Progenitor cell of endocrine pancreas (in vitro differentiated cells): ENCODE measurements at regions not wholly inside any gene's neighbourhood (a gene's known extent, or its start where the extent isn't known, plus 50 kb on each side); places are given as distances from the start of the nearest gene placed in this dataset.

Experiments
- DNase-seq: peaks from one replicate; pipeline ENCODE4 v3.0.0; 2021; ENCODE audit warnings: low spot score; ENCODE audit not compliant: unreplicated experiment
- H3K27ac Mint-ChIP-seq: 2 replicates; pipeline ENCODE4 v1.8.0; 2021; ENCODE audit warnings: mild to moderate bottlenecking, moderate library complexity, mixed read lengths
- H3K27me3 Mint-ChIP-seq: 2 replicates; pipeline ENCODE4 v1.8.0; 2021; ENCODE audit warnings: mixed read lengths
- H3K36me3 Mint-ChIP-seq: 2 replicates; pipeline ENCODE4 v1.8.0; 2022; ENCODE audit warnings: mixed read lengths; ENCODE audit not compliant: insufficient read depth
- H3K4me1 Mint-ChIP-seq: 2 replicates; pipeline ENCODE4 v1.8.0; 2021; ENCODE audit warnings: low read depth, mixed read lengths
- H3K4me3 Mint-ChIP-seq: 2 replicates; pipeline ENCODE4 v1.8.0; 2021; ENCODE audit warnings: low read depth, mild to moderate bottlenecking, moderate library complexity, mixed read lengths
- H3K9me3 Mint-ChIP-seq: 2 replicates; pipeline ENCODE4 v1.8.0; 2021; ENCODE audit warnings: low read depth, mixed read lengths
- TF ChIP-seq, protein P1 (sequence below): fragments of 200-600 bp; sonication (generic); IDR thresholded peaks from one replicate; pipeline ENCODE4 v1.5.0; 2021; ENCODE audit warnings: antibody characterized with exemption, mild to moderate bottlenecking; ENCODE audit not compliant: unreplicated experiment

GRCh38 chr16:63976345-63976744 lies 1145.5 kb downstream of the CDH11 start:
- peaks cover 23% of the 10 kb centered on the region for H3K4me1 Mint-ChIP-seq
- H3K9me3 Mint-ChIP-seq: peaks cover 3% of the 10 kb centered on the region
- no peak for DNase-seq
- no peak overlapping the region for H3K4me3 Mint-ChIP-seq
- TF ChIP-seq, protein P1, sequence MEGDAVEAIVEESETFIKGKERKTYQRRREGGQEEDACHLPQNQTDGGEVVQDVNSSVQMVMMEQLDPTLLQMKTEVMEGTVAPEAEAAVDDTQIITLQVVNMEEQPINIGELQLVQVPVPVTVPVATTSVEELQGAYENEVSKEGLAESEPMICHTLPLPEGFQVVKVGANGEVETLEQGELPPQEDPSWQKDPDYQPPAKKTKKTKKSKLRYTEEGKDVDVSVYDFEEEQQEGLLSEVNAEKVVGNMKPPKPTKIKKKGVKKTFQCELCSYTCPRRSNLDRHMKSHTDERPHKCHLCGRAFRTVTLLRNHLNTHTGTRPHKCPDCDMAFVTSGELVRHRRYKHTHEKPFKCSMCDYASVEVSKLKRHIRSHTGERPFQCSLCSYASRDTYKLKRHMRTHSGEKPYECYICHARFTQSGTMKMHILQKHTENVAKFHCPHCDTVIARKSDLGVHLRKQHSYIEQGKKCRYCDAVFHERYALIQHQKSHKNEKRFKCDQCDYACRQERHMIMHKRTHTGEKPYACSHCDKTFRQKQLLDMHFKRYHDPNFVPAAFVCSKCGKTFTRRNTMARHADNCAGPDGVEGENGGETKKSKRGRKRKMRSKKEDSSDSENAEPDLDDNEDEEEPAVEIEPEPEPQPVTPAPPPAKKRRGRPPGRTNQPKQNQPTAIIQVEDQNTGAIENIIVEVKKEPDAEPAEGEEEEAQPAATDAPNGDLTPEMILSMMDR: no peak
- no peak overlapping the region for H3K27ac Mint-ChIP-seq
- H3K27me3 Mint-ChIP-seq: no peaks in the 10 kb centered on the region
- no peaks in the 10 kb centered on the region for H3K36me3 Mint-ChIP-seq

- no peaks in the 10 kb centered on the region for H3K27me3 Mint-ChIP-seq
- TF ChIP-seq, protein P1: no peak
- no peaks in the 10 kb centered on the region for H3K36me3 Mint-ChIP-seq
- H3K4me3 Mint-ChIP-seq: no peak overlapping the region
- no peak for DNase-seq
- no peak overlapping the region for H3K27ac Mint-ChIP-seq
- H3K9me3 Mint-ChIP-seq: peaks cover 3% of the 10 kb centered on the region
- peaks cover 17% of the 10 kb centered on the region for H3K4me1 Mint-ChIP-seq
Observed at GRCh38 chr16:63975669-63976068, 1146.2 kb downstream of the CDH11 start.

DNA sequence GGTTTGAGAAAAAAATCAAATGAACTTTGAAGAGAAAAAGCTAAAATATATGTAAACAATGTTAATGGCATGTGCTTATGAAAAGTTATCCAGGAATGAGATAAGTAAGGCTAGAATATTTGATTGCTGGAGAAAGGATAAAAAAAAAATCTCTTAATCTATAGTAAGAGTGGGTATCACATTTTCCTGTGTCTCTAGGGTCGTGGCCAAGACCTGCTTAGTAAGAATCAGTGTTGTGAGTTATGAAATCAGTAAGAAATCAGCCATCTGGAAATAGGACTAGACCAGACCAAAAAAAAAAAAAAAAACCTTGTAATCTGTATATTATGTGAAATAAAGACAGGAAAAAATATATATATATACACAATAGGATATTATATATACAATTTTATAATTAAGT lies 1153.9 kb downstream of the CDH11 start:
- Mint-ChIP-seq H3K27me3 (no peaks in the 10 kb centered on the region), H3K4me1 (no peaks in the 10 kb centered on the region), H3K27ac (no peak overlapping the region), H3K9me3 (no peaks in the 10 kb centered on the region), H3K36me3 (no peaks in the 10 kb centered on the region), H3K4me3 (no peak overlapping the region)
- TF ChIP-seq, protein P1: no peak
- no peak for DNase-seq

- Mint-ChIP-seq H3K36me3 (no peaks in the 10 kb centered on the region), H3K9me3 (no peaks in the 10 kb centered on the region), H3K27ac (no peak overlapping the region), H3K27me3 (no peaks in the 10 kb centered on the region), H3K4me3 (no peak overlapping the region), H3K4me1 (no peaks in the 10 kb centered on the region)
- TF ChIP-seq, protein P1: no peak
- DNase-seq: no peak
Observed at GRCh38 chr16:63960321-63960720, 1161.5 kb downstream of the CDH11 start.

DNA sequence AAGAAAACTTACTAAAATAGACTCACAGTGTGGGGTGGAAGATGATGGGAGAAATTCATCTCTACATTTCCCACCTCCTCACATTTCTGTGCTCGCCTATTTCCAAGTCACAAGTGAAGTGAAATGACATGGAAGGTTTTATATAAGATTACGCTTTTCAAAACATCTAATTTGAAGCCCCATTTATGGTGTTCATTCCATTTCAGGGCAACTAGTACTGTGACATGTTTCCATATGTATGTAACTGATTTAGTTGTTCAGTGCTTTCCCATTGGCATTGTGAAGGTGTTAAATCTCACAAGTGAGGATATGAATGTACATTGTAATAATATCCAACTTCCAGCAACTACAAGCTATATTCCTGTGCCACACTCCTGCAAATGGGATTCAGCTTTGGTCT lies 1174.8 kb downstream of the CDH11 start:
- TF ChIP-seq, protein P1: no peak
- H3K4me1 Mint-ChIP-seq: no peaks in the 10 kb centered on the region
- no peaks in the 10 kb centered on the region for H3K27me3 Mint-ChIP-seq
- no peak overlapping the region for H3K27ac Mint-ChIP-seq
- no peak overlapping the region for H3K4me3 Mint-ChIP-seq
- no peak for DNase-seq
- no peaks in the 10 kb centered on the region for H3K9me3 Mint-ChIP-seq
- no peaks in the 10 kb centered on the region for H3K36me3 Mint-ChIP-seq
